ENCODE measurements at regions not wholly inside any gene's neighbourhood (a gene's known extent, or its start where the extent isn't known, plus 50 kb on each side); places are given as distances from the start of the nearest gene placed in this dataset.
"Not testable (repeated sequence)": the region's sequence is repeated elsewhere in the genome, so short reads cannot be mapped to it uniquely, and the experiment has no call there.

GRCh38 chrX:13220916-13221315 lies 98.9 kb downstream of the ATXN3L start:
- DNase-seq, result no peak

- no peak for DNase-seq
These were observed 99.7 kb downstream of the ATXN3L start for GRCh38 chrX:13219991-13220764.

GRCh38 chrX:13218758-13219157 lies 101.1 kb downstream of the ATXN3L start:
- no peak for DNase-seq

GRCh38 chrX:13216139-13216538 lies 103.7 kb downstream of the ATXN3L start:
- DNase-seq, result no peak

GRCh38 chrX:13215729-13216128 lies 104.1 kb downstream of the ATXN3L start:
- no peak for DNase-seq

- no peak for DNase-seq
These were observed 107.6 kb downstream of the ATXN3L start for GRCh38 chrX:13212191-13212651.

- DNase-seq, result not testable (repeated sequence)
These were observed 109.7 kb downstream of the ATXN3L start for GRCh38 chrX:13210142-13210541.

GRCh38 chrX:13209704-13210103 lies 110.1 kb downstream of the ATXN3L start:
- not testable (repeated sequence) for DNase-seq

GRCh38 chrX:13208281-13208935 lies 111.4 kb downstream of the ATXN3L start:
- no peak for DNase-seq

GRCh38 chrX:13203271-13203670 lies 116.6 kb downstream of the ATXN3L start:
- no peak for DNase-seq

- DNase-seq, result no peak
These were observed 118.1 kb downstream of the ATXN3L start for GRCh38 chrX:13201605-13202219.

- DNase-seq, result no peak
These were observed 119.5 kb downstream of the ATXN3L start for GRCh38 chrX:13200398-13200797.

- DNase-seq, result no peak
These were observed 121.1 kb downstream of the ATXN3L start for GRCh38 chrX:13198762-13199064.

- no peak for DNase-seq
These were observed 121.6 kb downstream of the ATXN3L start for GRCh38 chrX:13198056-13198761.

- DNase-seq, result no peak
These were observed 123.1 kb downstream of the ATXN3L start for GRCh38 chrX:13196782-13197181.

- no peak for DNase-seq
These were observed 124.5 kb downstream of the ATXN3L start for GRCh38 chrX:13195340-13195739.

- DNase-seq, result no peak
These were observed 125.4 kb downstream of the ATXN3L start for GRCh38 chrX:13194291-13195103.

- DNase-seq, result no peak
These were observed 129.8 kb downstream of the ATXN3L start for GRCh38 chrX:13190051-13190450.

- no peak for DNase-seq
These were observed 130.5 kb downstream of the ATXN3L start for GRCh38 chrX:13189380-13189779.

- no peak for DNase-seq
These were observed 131.0 kb downstream of the ATXN3L start for GRCh38 chrX:13188731-13189309.

- not testable (repeated sequence) for DNase-seq
These were observed 133.2 kb downstream of the ATXN3L start for GRCh38 chrX:13186643-13187042.

- no peak for DNase-seq
These were observed 136.4 kb upstream of the FAM9C start for GRCh38 chrX:13180807-13181206.

All from T-helper 9 cell (primary cell).